MM.1S (cell line): ENCODE measurements at regions not wholly inside any gene's neighbourhood (a gene's known extent, or its start where the extent isn't known, plus 50 kb on each side); places are given as distances from the start of the nearest gene placed in this dataset.

Source experiments
- DNase-seq: peaks from one replicate; pipeline ENCODE4 v3.0.0-alpha.2; 2015
- H2AFZ ChIP-seq: fragments of 300-600 bp; sonication (generic); 2 replicates; pipeline ENCODE4 v1.6.0; 2016; ENCODE audit warnings: antibody characterized with exemption, low read length
- H3F3A ChIP-seq: fragments of 300-600 bp; sonication (generic); 2 replicates; pipeline ENCODE4 v1.6.1; 2016; ENCODE audit warnings: mild to moderate bottlenecking, antibody characterized with exemption, low read length, moderate library complexity, mixed read lengths; ENCODE audit not compliant: insufficient read depth
- H3K27ac ChIP-seq: fragments of 300-600 bp; sonication (generic); 2 replicates; pipeline ENCODE4 v1.5.1; 2016; ENCODE audit warnings: mild to moderate bottlenecking, low read length
- H3K27me3 ChIP-seq: fragments of 300-600 bp; sonication (generic); replicated peaks from 2 replicates; pipeline ENCODE4 v1.6.0; 2016; ENCODE audit warnings: low read length; ENCODE audit not compliant: insufficient read depth
- H3K36me3 ChIP-seq: fragments of 300-600 bp; sonication (generic); replicated peaks from 2 replicates; pipeline ENCODE4 v1.6.1; 2016; ENCODE audit warnings: mild to moderate bottlenecking, low read length, mixed read lengths; ENCODE audit not compliant: insufficient read depth
- H3K4me1 ChIP-seq: fragments of 300-600 bp; sonication (generic); 2 replicates; pipeline ENCODE4 v1.6.1; 2016; ENCODE audit warnings: low read length, mixed read lengths
- H3K4me2 ChIP-seq: fragments of 300-600 bp; sonication (generic); 2 replicates; pipeline ENCODE4 v1.6.0; 2016; ENCODE audit warnings: low read depth, low read length
- H3K4me3 ChIP-seq: fragments of 300-600 bp; sonication (generic); 2 replicates; pipeline ENCODE4 v1.5.1; 2016; ENCODE audit warnings: low read length, mixed read lengths
- H3K79me2 ChIP-seq: fragments of 300-600 bp; sonication (generic); 2 replicates; pipeline ENCODE4 v1.6.1; 2016; ENCODE audit warnings: mixed run types, low read length, mixed read lengths
- H3K9ac ChIP-seq: fragments of 300-600 bp; sonication (generic); 2 replicates; pipeline ENCODE4 v1.6.1; 2016; ENCODE audit warnings: low read length, mixed read lengths
- H3K9me2 ChIP-seq: fragments of 300-600 bp; sonication (generic); replicated peaks from 2 replicates; pipeline ENCODE4 v1.6.1; 2016; ENCODE audit warnings: mild to moderate bottlenecking, low read length, mixed read lengths; ENCODE audit not compliant: insufficient read depth
- H3K9me3 ChIP-seq: fragments of 300-600 bp; sonication (generic); replicated peaks from 2 replicates; pipeline ENCODE4 v1.6.1; 2016; ENCODE audit warnings: mild to moderate bottlenecking, low read length, mixed read lengths; ENCODE audit not compliant: insufficient read depth
- H4K20me1 ChIP-seq: fragments of 300-600 bp; sonication (generic); 2 replicates; pipeline ENCODE4 v1.6.1; 2016; ENCODE audit warnings: mild to moderate bottlenecking, low read length, moderate library complexity, mixed read lengths; ENCODE audit not compliant: insufficient read depth
- EZH2 ChIP-seq: fragments of 300-600 bp; sonication (generic); optimal IDR thresholded peaks from 2 replicates; pipeline ENCODE3; 2017; ENCODE audit warnings: low read depth, mild to moderate bottlenecking, antibody characterized with exemption, low read length, mixed read lengths
- EZH2phosphoT487 ChIP-seq: fragments of 300-600 bp; sonication (generic); IDR thresholded peaks from 2 replicates; pipeline ENCODE4 v1.6.1; 2018; ENCODE audit warnings: antibody characterized with exemption, low read length
- TF ChIP-seq, protein P1 (sequence below): fragments of 300-600 bp; sonication (generic); IDR thresholded peaks from 2 replicates; pipeline ENCODE4 v1.5.1; 2016; ENCODE audit warnings: antibody characterized with exemption, low read length, mixed read lengths

DNA sequence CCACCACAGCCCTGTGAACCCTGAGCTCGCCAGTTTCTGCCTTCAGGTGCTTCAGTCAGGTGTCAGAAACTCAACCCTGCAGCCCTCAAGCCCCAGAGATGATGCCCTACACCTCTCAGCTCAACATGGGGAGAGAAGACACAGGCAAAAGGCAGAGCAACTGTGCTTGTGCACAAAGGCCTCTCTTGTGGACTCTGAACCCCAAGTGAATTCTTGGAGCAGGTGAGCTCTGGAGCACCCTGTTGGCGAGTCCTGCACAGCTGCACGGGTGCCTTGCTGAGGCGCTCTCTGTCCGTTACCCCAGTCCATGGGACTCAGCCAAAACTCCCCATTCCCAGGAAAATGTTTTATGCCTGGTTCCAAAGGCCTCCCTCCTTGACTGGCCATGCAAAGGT is 197.0 kb downstream of the KLF13 start:
- Histone ChIP-seq H3K4me3 (no peak overlapping the region), H3K4me1 (no peaks in the 10 kb centered on the region), H3K9me3 (no peaks in the 10 kb centered on the region), H2AFZ (no peak overlapping the region), H3K27me3 (no peaks in the 10 kb centered on the region), H4K20me1 (no peaks in the 10 kb centered on the region), H3K9me2 (no peaks in the 10 kb centered on the region), H3F3A (no peaks in the 10 kb centered on the region), H3K9ac (no peak overlapping the region), H3K36me3 (no peaks in the 10 kb centered on the region), H3K27ac (no peak overlapping the region), H3K4me2 (no peak overlapping the region), H3K79me2 (no peaks in the 10 kb centered on the region)
- DNase-seq, result no peak
- TF ChIP-seq EZH2phosphoT487 (no peak), EZH2 (no peak)
- TF ChIP-seq, protein P1, sequence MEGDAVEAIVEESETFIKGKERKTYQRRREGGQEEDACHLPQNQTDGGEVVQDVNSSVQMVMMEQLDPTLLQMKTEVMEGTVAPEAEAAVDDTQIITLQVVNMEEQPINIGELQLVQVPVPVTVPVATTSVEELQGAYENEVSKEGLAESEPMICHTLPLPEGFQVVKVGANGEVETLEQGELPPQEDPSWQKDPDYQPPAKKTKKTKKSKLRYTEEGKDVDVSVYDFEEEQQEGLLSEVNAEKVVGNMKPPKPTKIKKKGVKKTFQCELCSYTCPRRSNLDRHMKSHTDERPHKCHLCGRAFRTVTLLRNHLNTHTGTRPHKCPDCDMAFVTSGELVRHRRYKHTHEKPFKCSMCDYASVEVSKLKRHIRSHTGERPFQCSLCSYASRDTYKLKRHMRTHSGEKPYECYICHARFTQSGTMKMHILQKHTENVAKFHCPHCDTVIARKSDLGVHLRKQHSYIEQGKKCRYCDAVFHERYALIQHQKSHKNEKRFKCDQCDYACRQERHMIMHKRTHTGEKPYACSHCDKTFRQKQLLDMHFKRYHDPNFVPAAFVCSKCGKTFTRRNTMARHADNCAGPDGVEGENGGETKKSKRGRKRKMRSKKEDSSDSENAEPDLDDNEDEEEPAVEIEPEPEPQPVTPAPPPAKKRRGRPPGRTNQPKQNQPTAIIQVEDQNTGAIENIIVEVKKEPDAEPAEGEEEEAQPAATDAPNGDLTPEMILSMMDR, result no peak

DNA sequence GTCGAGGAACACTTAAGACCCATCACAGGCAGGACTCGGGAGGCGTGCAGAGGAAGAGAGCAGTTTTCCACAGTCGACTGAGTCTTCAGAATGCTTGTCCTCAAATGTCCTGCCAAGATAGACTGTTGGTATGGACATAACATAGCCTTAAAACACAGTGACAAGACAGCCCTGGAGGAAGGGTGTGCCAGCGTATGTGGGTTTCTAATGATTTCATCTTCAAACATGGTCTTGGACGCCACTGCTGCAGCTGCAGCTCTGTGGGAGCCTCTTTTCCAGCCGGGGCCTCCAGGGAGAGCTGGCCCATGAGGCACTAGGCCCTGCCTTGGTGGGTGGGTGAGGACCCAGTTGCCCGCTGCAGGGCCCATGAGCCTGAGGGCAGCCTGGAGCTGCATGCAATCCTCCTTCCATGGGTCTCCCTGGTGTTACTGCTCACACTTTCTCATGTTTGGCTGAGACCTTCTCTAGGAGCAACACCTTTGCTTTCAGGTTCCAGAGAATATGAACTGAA is 198.6 kb downstream of the KLF13 start:
- no peaks in the 10 kb centered on the region for H4K20me1 ChIP-seq
- H3K79me2 ChIP-seq, result no peaks in the 10 kb centered on the region
- no peaks in the 10 kb centered on the region for H3K4me1 ChIP-seq
- H3F3A ChIP-seq, result no peaks in the 10 kb centered on the region
- no peak overlapping the region for H3K4me2 ChIP-seq
- no peaks in the 10 kb centered on the region for H3K9me3 ChIP-seq
- H3K27me3 ChIP-seq, result no peaks in the 10 kb centered on the region
- H3K36me3 ChIP-seq, result no peaks in the 10 kb centered on the region
- H2AFZ ChIP-seq, result no peak overlapping the region
- TF ChIP-seq EZH2, result no peak
- TF ChIP-seq EZH2phosphoT487, result no peak
- TF ChIP-seq, protein P1, result no peak
- no peak overlapping the region for H3K4me3 ChIP-seq
- H3K27ac ChIP-seq, result no peak overlapping the region
- no peaks in the 10 kb centered on the region for H3K9me2 ChIP-seq
- H3K9ac ChIP-seq, result no peak overlapping the region
- DNase-seq, result no peak

DNA sequence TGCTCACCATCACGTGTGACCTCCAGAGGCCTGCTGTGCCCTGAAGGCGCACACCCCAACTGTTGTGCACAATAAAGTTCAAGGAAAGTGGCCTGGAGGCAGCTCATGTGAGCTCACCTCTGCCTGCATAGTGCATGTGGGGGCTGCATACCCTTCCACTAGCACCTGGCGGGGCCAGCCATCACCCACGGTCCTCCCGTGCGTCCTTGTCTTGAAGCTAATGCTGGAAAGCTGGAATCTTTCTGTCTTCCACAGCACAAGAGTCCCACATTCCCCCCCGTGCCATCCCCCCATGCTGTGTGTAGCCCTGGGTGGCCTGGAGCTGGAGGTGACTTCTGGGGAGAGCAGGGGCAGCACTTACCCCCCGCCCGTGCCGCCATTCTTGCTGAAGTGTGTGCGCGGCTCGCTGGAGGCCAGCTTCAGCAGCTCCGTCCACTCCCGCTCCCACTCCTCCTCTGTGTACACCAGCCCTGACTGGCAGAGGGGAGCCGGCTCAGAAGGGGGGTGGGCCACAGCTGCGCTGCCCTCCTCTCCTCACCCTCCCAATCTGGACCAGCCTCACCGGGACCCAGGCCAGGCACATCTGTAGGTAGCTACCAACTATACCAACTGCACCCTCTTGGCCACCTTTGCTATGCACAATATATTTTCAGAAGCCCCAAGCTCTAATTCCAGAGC is 199.5 kb downstream of the KLF13 start:
- no peaks in the 10 kb centered on the region for H3K4me1 ChIP-seq
- H4K20me1 ChIP-seq, result no peaks in the 10 kb centered on the region
- H3K4me3 ChIP-seq, result no peak overlapping the region
- TF ChIP-seq EZH2phosphoT487 (no peak), EZH2 (no peak)
- TF ChIP-seq, protein P1, result no peak
- no peak for DNase-seq
- no peaks in the 10 kb centered on the region for H3F3A ChIP-seq
- H3K79me2 ChIP-seq, result no peaks in the 10 kb centered on the region
- no peaks in the 10 kb centered on the region for H3K9me3 ChIP-seq
- no peaks in the 10 kb centered on the region for H3K27me3 ChIP-seq
- H3K27ac ChIP-seq, result no peak overlapping the region
- no peaks in the 10 kb centered on the region for H3K9me2 ChIP-seq
- H3K4me2 ChIP-seq, result no peak overlapping the region
- no peaks in the 10 kb centered on the region for H3K36me3 ChIP-seq
- no peak overlapping the region for H2AFZ ChIP-seq
- no peak overlapping the region for H3K9ac ChIP-seq
